ENCODE measurements at regions not wholly inside any gene's neighbourhood (a gene's known extent, or its start where the extent isn't known, plus 50 kb on each side); places are given as distances from the start of the nearest gene placed in this dataset.

GRCh38 chr6:14871221-14871620, 374.6 kb upstream of the JARID2 start:
- ChIA-PET CTCF (no interaction called here), POLR2A (ENCODE audit: unreplicated experiment) (no interaction called here)
- H3K27ac ChIP-seq = no peak overlapping the region
- H3K4me2 ChIP-seq = no peak overlapping the region
- BruUV-seq (replicated peaks) = no TSS peak
- H2AFZ ChIP-seq = no peak overlapping the region
- H3K27me3 ChIP-seq (ENCODE audit: insufficient read depth, low read depth) = no peaks in the 10 kb centered on the region
- H3F3A ChIP-seq (ENCODE audit: insufficient read depth, low read depth) = no peaks in the 10 kb centered on the region
- no peak for TF ChIP-seq EZH2 (IDR thresholded peaks at IDR 0.05; ENCODE audit: low read depth)
- no peak for TF ChIP-seq CTCF (conservative IDR thresholded peaks at IDR 0.05)
- H3K36me3 ChIP-seq (ENCODE audit: low read depth) = no peaks in the 10 kb centered on the region
- intact Hi-C loops (cut with micrococcal nuclease; ENCODE audit: unreplicated experiment) = no loop called here
- no peaks in the 10 kb centered on the region for H4K20me1 ChIP-seq (ENCODE audit: insufficient read depth)
- DNase-seq = no peak
- H3K9me3 ChIP-seq (ENCODE audit: insufficient read depth, low read depth) = no peaks in the 10 kb centered on the region
- H3K9me2 ChIP-seq (ENCODE audit: insufficient read depth) = no peaks in the 10 kb centered on the region; the same call in 1 of the 2 replicates
- no peaks in the 10 kb centered on the region for H3K79me2 ChIP-seq (ENCODE audit: low read depth)
- no peak overlapping the region for H3K4me3 ChIP-seq
- no peaks in the 10 kb centered on the region for H3K4me1 ChIP-seq (replicated peaks; ENCODE audit: insufficient read depth)

GRCh38 chr6:14873101-14873500, 372.8 kb upstream of the JARID2 start:
- BruUV-seq (replicated peaks) = no TSS peak

DNA sequence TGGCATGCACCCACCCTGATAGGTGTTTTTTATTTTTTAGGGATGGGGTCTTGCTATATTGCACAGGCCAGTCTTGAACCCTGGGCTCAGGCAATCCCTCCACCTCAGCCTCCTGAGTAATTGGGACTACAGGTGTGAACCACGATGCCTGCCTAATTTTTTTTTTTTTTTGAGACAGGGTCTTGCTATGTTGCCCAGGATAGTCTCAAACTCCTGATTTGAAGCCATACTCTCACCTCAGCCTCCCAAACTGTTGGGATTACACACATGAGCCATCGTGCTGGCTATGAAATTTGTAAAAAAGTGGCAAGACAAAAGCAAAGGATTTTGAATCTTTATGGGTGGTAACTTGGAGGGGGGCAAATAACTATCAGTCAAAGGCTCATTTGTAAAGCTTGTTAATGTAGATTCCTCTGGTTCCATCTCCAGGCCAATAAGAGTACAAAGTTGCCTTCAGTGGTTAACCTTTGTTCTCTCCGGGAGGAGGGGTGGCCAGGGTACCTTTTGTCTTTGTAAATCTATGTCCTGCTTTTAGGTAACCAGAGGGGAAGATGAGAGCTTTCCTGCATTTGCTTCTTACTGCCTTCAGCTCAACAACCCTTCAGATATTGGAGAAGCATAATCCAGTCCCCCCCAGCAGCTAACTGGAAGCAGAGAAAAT, 372.0 kb upstream of the JARID2 start:
- H2AFZ ChIP-seq = no peak overlapping the region
- H3K4me1 ChIP-seq (replicated peaks; ENCODE audit: insufficient read depth) = peaks cover 14% of the 10 kb centered on the region
- no peaks in the 10 kb centered on the region for H3K27me3 ChIP-seq (ENCODE audit: insufficient read depth, low read depth)
- intact Hi-C loops (cut with micrococcal nuclease; ENCODE audit: unreplicated experiment) = no loop called here
- no peak overlapping the region for H3K4me3 ChIP-seq
- no peaks in the 10 kb centered on the region for H4K20me1 ChIP-seq (ENCODE audit: insufficient read depth)
- POLR2A ChIA-PET (ENCODE audit: unreplicated experiment) = no interaction called here
- no peak for TF ChIP-seq CTCF (conservative IDR thresholded peaks at IDR 0.05)
- no peak for TF ChIP-seq EZH2 (IDR thresholded peaks at IDR 0.05; ENCODE audit: low read depth)
- BruUV-seq (replicated peaks) = no TSS peak
- no peak overlapping the region for H3K27ac ChIP-seq
- no peaks in the 10 kb centered on the region; the same call in 1 of the 2 replicates for H3F3A ChIP-seq (ENCODE audit: insufficient read depth, low read depth)
- H3K4me2 ChIP-seq = no peak overlapping the region
- H3K79me2 ChIP-seq (ENCODE audit: low read depth) = no peaks in the 10 kb centered on the region
- no peaks in the 10 kb centered on the region for H3K9me3 ChIP-seq (ENCODE audit: insufficient read depth, low read depth)
- no peaks in the 10 kb centered on the region; the same call in none of the 2 replicates for H3K9me2 ChIP-seq (ENCODE audit: insufficient read depth)
- DNase-seq = no peak
- no peaks in the 10 kb centered on the region for H3K36me3 ChIP-seq (ENCODE audit: low read depth)
- CTCF ChIA-PET = no interaction called here

More at GRCh38 chr6:14873101-14873500, 372.8 kb upstream of the JARID2 start:
- no peak for DNase-seq
- Histone ChIP-seq H3K27me3 (ENCODE audit: insufficient read depth, low read depth) (no peaks in the 10 kb centered on the region), H3K9me3 (ENCODE audit: insufficient read depth, low read depth) (no peaks in the 10 kb centered on the region), H3F3A (ENCODE audit: insufficient read depth, low read depth) (no peaks in the 10 kb centered on the region; the same call in 1 of the 2 replicates), H3K4me2 (no peak overlapping the region), H3K9me2 (ENCODE audit: insufficient read depth) (no peaks in the 10 kb centered on the region; the same call in 1 of the 2 replicates), H3K79me2 (ENCODE audit: low read depth) (no peaks in the 10 kb centered on the region), H4K20me1 (ENCODE audit: insufficient read depth) (no peaks in the 10 kb centered on the region), H3K4me3 (no peak overlapping the region), H3K4me1 (replicated peaks; ENCODE audit: insufficient read depth) (peaks cover 14% of the 10 kb centered on the region), H2AFZ (no peak overlapping the region), H3K27ac (no peak overlapping the region), H3K36me3 (ENCODE audit: low read depth) (no peaks in the 10 kb centered on the region)
- ChIA-PET CTCF (no interaction called here), POLR2A (ENCODE audit: unreplicated experiment) (no interaction called here)
- intact Hi-C loops (cut with micrococcal nuclease; ENCODE audit: unreplicated experiment) = no loop called here
- no peak for TF ChIP-seq EZH2 (IDR thresholded peaks at IDR 0.05; ENCODE audit: low read depth)
- no peak for TF ChIP-seq CTCF (conservative IDR thresholded peaks at IDR 0.05)
